OCI-LY1 (cell line): ENCODE measurements at regions not wholly inside any gene's neighbourhood (a gene's known extent, or its start where the extent isn't known, plus 50 kb on each side); places are given as distances from the start of the nearest gene placed in this dataset.

Experiments
- CTCF ChIP-seq: fragments of 200-600 bp; sonication (generic), shearing (Covaris generic); IDR thresholded peaks from 2 replicates; pipeline ENCODE4 v1.5.1; 2017; ENCODE audit warnings: mild to moderate bottlenecking, antibody characterized with exemption, low read length, moderate library complexity, mixed read lengths
- EZH2 ChIP-seq: fragments of 200-600 bp; sonication (generic), shearing (Covaris generic); IDR thresholded peaks from 2 replicates; pipeline ENCODE4 v1.8.0; 2017; ENCODE audit warnings: borderline replicate concordance, mixed run types, mild to moderate bottlenecking, antibody characterized with exemption, low read length, moderate library complexity, mixed read lengths

- no peak for TF ChIP-seq CTCF
- TF ChIP-seq EZH2: no peak
Measured at GRCh38 chr12:111203446-111203845, 165.4 kb downstream of the PHETA1 start.
